ENCODE measurements at regions not wholly inside any gene's neighbourhood (a gene's known extent, or its start where the extent isn't known, plus 50 kb on each side); places are given as distances from the start of the nearest gene placed in this dataset.

DNA sequence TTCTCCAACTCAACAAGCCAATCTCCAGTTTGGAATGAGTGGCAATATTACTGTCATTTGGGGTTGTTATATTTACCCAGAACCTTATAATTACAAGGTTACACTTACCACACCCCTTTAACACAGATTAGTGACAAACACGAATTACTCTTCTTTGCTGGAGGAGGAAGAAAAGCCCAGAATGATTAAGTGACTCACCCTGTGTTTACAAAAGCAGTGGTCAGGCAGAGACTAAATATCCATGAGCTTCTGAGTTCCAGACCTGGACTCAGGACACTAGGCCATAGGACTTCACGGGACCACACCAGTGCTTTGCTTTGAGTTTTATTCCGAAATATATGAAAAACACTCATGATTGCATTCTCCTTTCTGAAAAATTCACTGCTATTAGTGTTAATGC is 370.8 kb downstream of the TLE1 start:
- H3K9me3 ChIP-seq, result peaks cover 0 to 10% (median 4%) of the 10 kb centered on the region in 12 donors
- H3K4me3 ChIP-seq, result no peak overlapping the region
- no peaks in the 10 kb centered on the region for H3K36me3 ChIP-seq
- no peaks in the 10 kb centered on the region for H3K27me3 ChIP-seq
- DNase-seq (no peak), ATAC-seq (no peak)
- WGBS, 4 donors, result 81 to 93% (median 86%) methylated on average over 3 of the region's 3 CpGs
- no peaks in the 10 kb centered on the region for H3K4me1 ChIP-seq
- intact Hi-C loops (cut with DNase I), result no loop called here
- TF ChIP-seq, protein P1, sequence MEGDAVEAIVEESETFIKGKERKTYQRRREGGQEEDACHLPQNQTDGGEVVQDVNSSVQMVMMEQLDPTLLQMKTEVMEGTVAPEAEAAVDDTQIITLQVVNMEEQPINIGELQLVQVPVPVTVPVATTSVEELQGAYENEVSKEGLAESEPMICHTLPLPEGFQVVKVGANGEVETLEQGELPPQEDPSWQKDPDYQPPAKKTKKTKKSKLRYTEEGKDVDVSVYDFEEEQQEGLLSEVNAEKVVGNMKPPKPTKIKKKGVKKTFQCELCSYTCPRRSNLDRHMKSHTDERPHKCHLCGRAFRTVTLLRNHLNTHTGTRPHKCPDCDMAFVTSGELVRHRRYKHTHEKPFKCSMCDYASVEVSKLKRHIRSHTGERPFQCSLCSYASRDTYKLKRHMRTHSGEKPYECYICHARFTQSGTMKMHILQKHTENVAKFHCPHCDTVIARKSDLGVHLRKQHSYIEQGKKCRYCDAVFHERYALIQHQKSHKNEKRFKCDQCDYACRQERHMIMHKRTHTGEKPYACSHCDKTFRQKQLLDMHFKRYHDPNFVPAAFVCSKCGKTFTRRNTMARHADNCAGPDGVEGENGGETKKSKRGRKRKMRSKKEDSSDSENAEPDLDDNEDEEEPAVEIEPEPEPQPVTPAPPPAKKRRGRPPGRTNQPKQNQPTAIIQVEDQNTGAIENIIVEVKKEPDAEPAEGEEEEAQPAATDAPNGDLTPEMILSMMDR (IDR thresholded peaks at IDR 0.05), result no peak
- TF ChIP-seq POLR2A (IDR thresholded peaks at IDR 0.05), result no peak
- no peak overlapping the region for H3K27ac ChIP-seq

DNA sequence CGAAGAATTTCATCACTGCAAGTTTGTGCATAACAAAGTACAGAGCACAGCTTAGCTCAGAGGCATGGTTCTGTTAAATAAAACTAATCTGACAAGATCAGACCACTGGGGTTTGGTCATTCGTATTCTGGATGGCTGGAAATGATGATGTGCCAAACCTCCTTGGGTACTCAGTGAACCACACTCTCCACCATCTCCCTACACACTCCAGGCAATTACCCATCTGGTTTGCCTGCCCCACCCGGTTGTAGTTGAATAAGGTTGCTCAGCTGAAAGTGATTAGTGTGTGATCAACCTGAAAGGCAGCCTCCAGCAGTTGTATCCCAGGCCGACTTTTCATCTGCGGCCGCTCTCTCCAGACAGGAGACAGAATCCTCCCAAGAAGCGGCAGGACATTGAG is 371.4 kb downstream of the TLE1 start:
- H3K36me3 ChIP-seq, result no peaks in the 10 kb centered on the region
- peaks cover 0 to 4% (median 0%) of the 10 kb centered on the region in 12 donors for H3K9me3 ChIP-seq
- no peak overlapping the region for H3K27ac ChIP-seq
- ATAC-seq (no peak), DNase-seq (no peak)
- no peaks in the 10 kb centered on the region for H3K27me3 ChIP-seq
- 82 to 90% (median 84%) methylated on average over 7 of the region's 7 CpGs for WGBS, 4 donors
- TF ChIP-seq, protein P1 (IDR thresholded peaks at IDR 0.05), result no peak
- no peak for TF ChIP-seq POLR2A (IDR thresholded peaks at IDR 0.05)
- intact Hi-C loops (cut with DNase I), result no loop called here
- no peak overlapping the region for H3K4me3 ChIP-seq
- H3K4me1 ChIP-seq, result no peaks in the 10 kb centered on the region

DNA sequence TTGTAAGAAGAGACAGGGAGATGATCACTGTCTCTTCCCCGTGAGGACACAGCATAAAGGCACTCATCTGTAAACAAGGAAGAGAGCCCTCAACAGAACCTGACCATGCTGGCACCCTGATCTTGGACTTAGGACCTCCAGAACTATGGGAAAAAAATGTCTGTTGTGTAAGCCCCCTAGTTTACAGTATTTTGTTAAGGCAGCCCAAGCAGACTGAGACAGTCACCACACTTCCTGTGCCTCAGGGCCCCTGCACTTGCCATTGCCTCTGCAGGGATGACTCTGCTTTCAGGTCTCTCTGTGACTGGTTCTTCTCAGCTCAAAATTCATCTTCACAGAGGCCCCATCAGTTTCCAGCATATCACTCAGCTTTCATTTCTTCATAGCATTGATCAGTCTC is 372.1 kb downstream of the TLE1 start:
- no peaks in the 10 kb centered on the region for H3K27me3 ChIP-seq
- WGBS, 4 donors, result 92 to 100% (median 95%) methylated on average over 1 of the region's 1 CpG
- intact Hi-C loops (cut with DNase I), result no loop called here

DNA sequence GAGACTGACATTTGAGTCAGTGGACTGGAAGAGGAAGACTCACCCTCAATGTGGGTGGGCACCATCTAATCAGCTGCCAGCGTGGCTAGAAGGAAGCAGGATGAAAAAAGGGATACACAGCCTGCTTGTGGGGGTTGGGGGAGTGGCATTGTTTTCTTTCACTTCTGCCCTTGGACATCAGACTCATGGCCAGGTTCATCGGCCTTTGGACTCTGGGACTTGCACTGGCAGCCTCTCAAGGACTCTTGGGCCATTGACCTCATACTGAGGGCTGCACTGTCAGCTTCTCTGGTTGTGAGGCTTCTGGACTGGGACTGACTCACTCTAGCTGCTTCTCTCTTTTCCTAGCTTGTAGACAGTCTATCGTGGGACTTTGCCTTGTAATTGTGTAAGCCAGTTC is 374.9 kb downstream of the TLE1 start:
- 75 to 85% (median 83%) methylated on average over 2 to 3 of the region's 3 CpGs for WGBS, 4 donors
- H3K27ac ChIP-seq, result no peak overlapping the region
- H3K27me3 ChIP-seq, result no peaks in the 10 kb centered on the region
- H3K4me3 ChIP-seq, result no peak overlapping the region
- DNase-seq, result no peak
- H3K9me3 ChIP-seq, result no peaks in the 10 kb centered on the region
- intact Hi-C loops (cut with DNase I), result no loop called here
- no peak for ATAC-seq
- no peaks in the 10 kb centered on the region for H3K4me1 ChIP-seq
- H3K36me3 ChIP-seq, result no peaks in the 10 kb centered on the region
- TF ChIP-seq POLR2A (IDR thresholded peaks at IDR 0.05), result no peak
- TF ChIP-seq, protein P1 (IDR thresholded peaks at IDR 0.05), result no peak

More for the DNA sequence above, 372.1 kb downstream of the TLE1 start:
- TF ChIP-seq POLR2A (IDR thresholded peaks at IDR 0.05), result no peak
- TF ChIP-seq, protein P1 (IDR thresholded peaks at IDR 0.05), result no peak
- no peak overlapping the region for H3K4me3 ChIP-seq
- ATAC-seq, result no peak
- no peaks in the 10 kb centered on the region for H3K4me1 ChIP-seq
- no peaks in the 10 kb centered on the region for H3K9me3 ChIP-seq
- H3K27ac ChIP-seq, result no peak overlapping the region
- no peaks in the 10 kb centered on the region for H3K36me3 ChIP-seq
- DNase-seq, result no peak
